IMR-90 (cell line): ENCODE measurements at regions not wholly inside any gene's neighbourhood (a gene's known extent, or its start where the extent isn't known, plus 50 kb on each side); places are given as distances from the start of the nearest gene placed in this dataset.

ENCODE experiments used
- ATAC-seq: fragments of 200-7000 bp; cut with Tn5 transposase; 2 replicates; pipeline ENCODE4 v1.9.1; 2020; ENCODE audit warnings: low read depth, mild to moderate bottlenecking, moderate library complexity
- BruUV-seq: library from RNA; stranded (reverse); fragments of 400-500 nt; replicated peaks from 2 replicates; lab custom pipeline; 2021; lab: Mats Ljungman, UMichigan
- CTCF ChIA-PET: fragments of 300-600 bp; formaldehyde crosslinking; extraction: SDS; loops from one replicate; lab custom pipeline; 2021; ENCODE audit warnings: antibody characterized with exemption; lab: Yijun Ruan, JAX
- POLR2A ChIA-PET: fragments of 300-600 bp; sonication (Branson Sonifier 250); formaldehyde crosslinking; loops from one replicate; lab custom pipeline; 2022; ENCODE audit warnings: antibody characterized with exemption; ENCODE audit not compliant: unreplicated experiment; lab: Charles Lee
- DNase-seq: peaks from one replicate; pipeline ENCODE4 v3.0.0; 2013
- H2AFZ ChIP-seq: replicated peaks from 2 replicates; pipeline ENCODE3; 2013; ENCODE audit warnings: low read length, mild to moderate bottlenecking; ENCODE audit not compliant: poor library complexity
- H2AK5ac ChIP-seq: 2 replicates; pipeline ENCODE4 v1.6.1; 2013; ENCODE audit warnings: low read depth, low read length, inconsistent platforms
- H2AK9ac ChIP-seq: replicated peaks from 2 replicates; pipeline ENCODE3; 2013; ENCODE audit warnings: mild to moderate bottlenecking, low read depth, low read length, moderate library complexity; ENCODE audit not compliant: poor library complexity
- H2BK120ac ChIP-seq: 2 replicates; pipeline ENCODE4 v1.6.1; 2013; ENCODE audit warnings: low read depth, low read length, inconsistent platforms
- H2BK15ac ChIP-seq: 3 replicates; pipeline ENCODE4 v1.6.1; 2013; ENCODE audit warnings: low read depth, low read length, inconsistent platforms
- H2BK20ac ChIP-seq: 2 replicates; pipeline ENCODE4 v1.6.1; 2013; ENCODE audit warnings: low read depth, mild to moderate bottlenecking, inconsistent platforms, low read length, moderate library complexity
- H2BK5ac ChIP-seq: 2 replicates; pipeline ENCODE4 v1.6.1; 2013; ENCODE audit warnings: mild to moderate bottlenecking, low read depth, low read length, inconsistent platforms; ENCODE audit not compliant: poor library complexity, severe bottlenecking
- H3K14ac ChIP-seq: replicated peaks from 2 replicates; pipeline ENCODE4 v1.6.1; 2013; ENCODE audit warnings: low read depth, low read length, inconsistent platforms
- H3K18ac ChIP-seq: 2 replicates; pipeline ENCODE4 v1.6.1; 2013; ENCODE audit warnings: low read depth, low read length, control low read depth
- H3K23ac ChIP-seq: 2 replicates; pipeline ENCODE4 v1.6.1; 2013; ENCODE audit warnings: low read depth, low read length, inconsistent platforms
- H3K27ac ChIP-seq: 2 replicates; pipeline ENCODE4 v1.5.1; 2013; ENCODE audit warnings: mild to moderate bottlenecking, control low read depth, low read length; ENCODE audit not compliant: insufficient read depth
- H3K27me3 ChIP-seq: 2 replicates; pipeline ENCODE4 v1.6.1; 2013; ENCODE audit warnings: low read length; ENCODE audit not compliant: control insufficient read depth, insufficient read depth
- H3K36me3 ChIP-seq: 2 replicates; pipeline ENCODE4 v1.6.1; 2013; ENCODE audit warnings: low read length, mixed read lengths; ENCODE audit not compliant: control insufficient read depth, insufficient read depth
- H3K4ac ChIP-seq: 2 replicates; pipeline ENCODE4 v1.6.1; 2013; ENCODE audit warnings: low read depth, low read length, inconsistent platforms
- H3K4me1 ChIP-seq: 2 replicates; pipeline ENCODE4 v1.6.1; 2013; ENCODE audit warnings: low read length, mixed read lengths; ENCODE audit not compliant: control insufficient read depth, insufficient read depth
- H3K4me2 ChIP-seq: 2 replicates; pipeline ENCODE4 v1.6.1; 2013; ENCODE audit warnings: low read depth, mild to moderate bottlenecking, control low read depth, low read length, moderate library complexity
- H3K4me3 ChIP-seq: 2 replicates; pipeline ENCODE4 v1.5.1; 2013; ENCODE audit warnings: low read depth, mild to moderate bottlenecking, control low read depth, low read length, moderate library complexity; ENCODE audit not compliant: insufficient read depth
- H3K56ac ChIP-seq: 2 replicates; pipeline ENCODE4 v1.6.1; 2013; ENCODE audit warnings: low read length, inconsistent platforms; ENCODE audit not compliant: insufficient read depth; ENCODE audit errors: extremely low read depth
- H3K79me1 ChIP-seq, 2 experiments: 2 replicates each; pipeline ENCODE4 v1.6.1; 2013; ENCODE audit warnings: low read length in 2 of 2, inconsistent platforms in 1 of 2, low read depth in 1 of 2
- H3K9ac ChIP-seq: 2 replicates; pipeline ENCODE4 v1.6.1; 2013; ENCODE audit warnings: low read depth, low read length, control low read depth
- H3K9me1 ChIP-seq: 2 replicates; pipeline ENCODE4 v1.6.1; 2013; ENCODE audit warnings: low read length, inconsistent platforms; ENCODE audit not compliant: insufficient read depth
- H3K9me3 ChIP-seq: 2 replicates; pipeline ENCODE4 v1.6.1; 2013; ENCODE audit warnings: low read length; ENCODE audit not compliant: control insufficient read depth, insufficient read depth
- H4K20me1 ChIP-seq: 2 replicates; pipeline ENCODE4 v1.6.1; 2013; ENCODE audit warnings: low read length, inconsistent platforms; ENCODE audit not compliant: insufficient read depth
- H4K5ac ChIP-seq: 2 replicates; pipeline ENCODE4 v1.6.1; 2013; ENCODE audit warnings: mild to moderate bottlenecking, low read depth, low read length, control low read depth
- H4K8ac ChIP-seq, 2 experiments: 2 replicates each; pipeline ENCODE4 v1.6.1; 2013; ENCODE audit warnings: low read depth in 2 of 2, low read length in 2 of 2, control low read depth in 1 of 2, inconsistent platforms in 1 of 2
- H4K91ac ChIP-seq: 2 replicates; pipeline ENCODE4 v1.6.1; 2013; ENCODE audit warnings: low read depth, low read length, inconsistent platforms; ENCODE audit not compliant: insufficient read depth
- BHLHE40 ChIP-seq: fragments of 150-350 bp; IDR thresholded peaks from 2 replicates; pipeline ENCODE4 v1.6.1; 2016; ENCODE audit warnings: mild to moderate bottlenecking, low read depth, low read length
- CEBPB ChIP-seq: IDR thresholded peaks from 2 replicates; pipeline ENCODE4 v1.6.1; 2012; ENCODE audit warnings: low read depth, low read length, improper control_type of control experiment
- CHD1 ChIP-seq: IDR thresholded peaks from 2 replicates; pipeline ENCODE4 v1.6.1; 2012; ENCODE audit warnings: low read depth, low read length, improper control_type of control experiment
- FOS ChIP-seq: fragments of 150-350 bp; IDR thresholded peaks from 2 replicates; pipeline ENCODE4 v1.6.1; 2016; ENCODE audit warnings: low read depth, low read length
- MAFK ChIP-seq: IDR thresholded peaks from 2 replicates; pipeline ENCODE4 v1.6.1; 2012; ENCODE audit warnings: low read depth, low read length, improper control_type of control experiment
- MAZ ChIP-seq: IDR thresholded peaks from 2 replicates; pipeline ENCODE4 v1.6.1; 2012; ENCODE audit warnings: low read depth, mild to moderate bottlenecking, low read length, improper control_type of control experiment, moderate library complexity, borderline replicate concordance
- MXI1 ChIP-seq: IDR thresholded peaks from 2 replicates; pipeline ENCODE4 v1.6.1; 2012; ENCODE audit warnings: low read depth, mild to moderate bottlenecking, low read length, moderate library complexity, borderline replicate concordance
- NFE2L2 ChIP-seq: fragments of 150-350 bp; IDR thresholded peaks from 2 replicates; pipeline ENCODE4 v1.6.1; 2016; ENCODE audit warnings: low read depth, mild to moderate bottlenecking, low read length
- POLR2A ChIP-seq: IDR thresholded peaks from 2 replicates; pipeline ENCODE4 v1.6.1; 2012; ENCODE audit warnings: mild to moderate bottlenecking, low read depth, low read length
- RAD21 ChIP-seq: IDR thresholded peaks from 2 replicates; pipeline ENCODE4 v1.6.1; 2012; ENCODE audit warnings: low read length, improper control_type of control experiment
- RCOR1 ChIP-seq: IDR thresholded peaks from 2 replicates; pipeline ENCODE4 v1.6.1; 2012; ENCODE audit warnings: mild to moderate bottlenecking, low read length, improper control_type of control experiment; ENCODE audit not compliant: insufficient replicate concordance
- RFX5 ChIP-seq: IDR thresholded peaks from 2 replicates; pipeline ENCODE4 v1.8.0; 2012; ENCODE audit warnings: low read depth, mild to moderate bottlenecking, low read length, moderate library complexity
- SMC3 ChIP-seq: fragments of 150-350 bp; IDR thresholded peaks from 2 replicates; pipeline ENCODE4 v1.6.1; 2016; ENCODE audit warnings: low read depth, mild to moderate bottlenecking, antibody characterized with exemption, low read length, moderate library complexity
- USF2 ChIP-seq: fragments of 150-350 bp; IDR thresholded peaks from 2 replicates; pipeline ENCODE4 v1.6.1; 2017; ENCODE audit warnings: mild to moderate bottlenecking, antibody characterized with exemption, low read length, low read depth
- WGBS, 2 experiments: methylation state at CpG; one replicate each; pipeline versions ENCODE4 v1.1.5 to v1.1.7; 2013; ENCODE audit warnings: missing lambda C conversion rate in 2 of 2; ENCODE audit not compliant: insufficient read length in 1 of 2; ENCODE audit errors: extremely low coverage in 2 of 2; 5-methylcytosine and 5-hydroxymethylcytosine counted together
- dilution Hi-C: fragments of 300-500 bp; cut with HindIII; formaldehyde crosslinking; loops from one replicate; pipeline ENCODE4 v1.14.3; 2018; ENCODE audit warnings: low sequenced_read_pairs; ENCODE audit not compliant: unreplicated experiment
- in situ Hi-C: fragments of 300-500 bp; cut with MboI; formaldehyde crosslinking; loops from 3 replicates; pipeline ENCODE4 v1.14.3; 2019; ENCODE audit warnings: low sequenced_read_pairs, inconsistent platforms, mixed read lengths
- intact Hi-C: fragments of 100-400 bp; cut with micrococcal nuclease; formaldehyde crosslinking; loops from 2 replicates; pipeline ENCODE4 v1.10.0; 2022
- TF ChIP-seq, protein P1 (sequence below): fragments of 150-350 bp; IDR thresholded peaks from 2 replicates; pipeline ENCODE4 v1.6.1; 2016; ENCODE audit warnings: low read depth, mild to moderate bottlenecking, low read length, moderate library complexity, borderline replicate concordance
- TF ChIP-seq, protein P2 (sequence below): conservative IDR thresholded peaks from 2 replicates; pipeline ENCODE4 v1.5.1; 2012; ENCODE audit warnings: mild to moderate bottlenecking, low read depth, low read length, improper control_type of control experiment

DNA sequence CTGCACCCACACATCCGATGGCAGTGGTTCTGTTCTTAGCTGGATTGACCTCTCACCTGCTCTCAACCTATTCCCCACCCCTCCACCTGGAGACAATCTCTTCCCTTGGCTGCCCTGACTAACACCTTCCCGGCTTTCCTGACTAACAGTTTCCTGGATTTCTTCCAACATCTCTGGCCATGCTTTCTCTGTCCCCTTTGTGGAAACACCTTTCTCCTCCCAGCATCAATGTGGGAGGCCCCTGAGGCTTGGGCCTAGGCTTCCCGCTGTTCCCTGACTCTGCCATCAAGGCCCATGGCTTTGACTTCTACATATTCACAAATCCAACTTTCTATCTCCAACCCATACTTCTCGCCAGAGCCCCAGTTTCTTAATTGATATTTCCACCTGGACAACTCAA, 142.8 kb upstream of the ATP2B2 start:
- Histone ChIP-seq H3K14ac (no peak overlapping the region), H3K4me1 (no peaks in the 10 kb centered on the region), H3K23ac (no peak overlapping the region), H3K56ac (no peak overlapping the region), H3K36me3 (no peaks in the 10 kb centered on the region), H3K9me3 (no peaks in the 10 kb centered on the region), H3K27me3 (no peaks in the 10 kb centered on the region; the same call in 1 of the 2 replicates), H4K8ac (no peak overlapping the region), H3K9me1 (no peaks in the 10 kb centered on the region), H3K4ac (no peak overlapping the region), H4K5ac (no peak overlapping the region), H4K91ac (no peak overlapping the region), H4K20me1 (no peaks in the 10 kb centered on the region), H2BK120ac (no peak overlapping the region), H3K18ac (no peak overlapping the region), H3K79me1 (no peaks in the 10 kb centered on the region), H2AFZ (no peak overlapping the region), H3K4me2 (no peak overlapping the region), H2BK15ac (no peak overlapping the region), H3K27ac (no peak overlapping the region), H2AK9ac (no peak overlapping the region), H2BK20ac (no peak overlapping the region), H3K9ac (no peak overlapping the region), H2AK5ac (no peak overlapping the region), H2BK5ac (no peak overlapping the region), H3K4me3 (no peak overlapping the region)
- intact Hi-C loops (no loop called here), dilution Hi-C loops (no loop called here), in situ Hi-C loops (no loop called here)
- DNase-seq: no peak
- no peak for TF ChIP-seq RFX5
- TF ChIP-seq USF2: no peak
- no peak for TF ChIP-seq NFE2L2
- TF ChIP-seq BHLHE40: no peak
- no peak for TF ChIP-seq RCOR1
- no peak for TF ChIP-seq POLR2A
- TF ChIP-seq MAZ: no peak
- TF ChIP-seq CEBPB: no peak
- no peak for TF ChIP-seq FOS
- TF ChIP-seq, protein P1, sequence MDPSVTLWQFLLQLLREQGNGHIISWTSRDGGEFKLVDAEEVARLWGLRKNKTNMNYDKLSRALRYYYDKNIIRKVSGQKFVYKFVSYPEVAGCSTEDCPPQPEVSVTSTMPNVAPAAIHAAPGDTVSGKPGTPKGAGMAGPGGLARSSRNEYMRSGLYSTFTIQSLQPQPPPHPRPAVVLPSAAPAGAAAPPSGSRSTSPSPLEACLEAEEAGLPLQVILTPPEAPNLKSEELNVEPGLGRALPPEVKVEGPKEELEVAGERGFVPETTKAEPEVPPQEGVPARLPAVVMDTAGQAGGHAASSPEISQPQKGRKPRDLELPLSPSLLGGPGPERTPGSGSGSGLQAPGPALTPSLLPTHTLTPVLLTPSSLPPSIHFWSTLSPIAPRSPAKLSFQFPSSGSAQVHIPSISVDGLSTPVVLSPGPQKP: no peak
- TF ChIP-seq SMC3: no peak
- no peak for TF ChIP-seq MXI1
- no peak for TF ChIP-seq RAD21
- TF ChIP-seq, protein P2, sequence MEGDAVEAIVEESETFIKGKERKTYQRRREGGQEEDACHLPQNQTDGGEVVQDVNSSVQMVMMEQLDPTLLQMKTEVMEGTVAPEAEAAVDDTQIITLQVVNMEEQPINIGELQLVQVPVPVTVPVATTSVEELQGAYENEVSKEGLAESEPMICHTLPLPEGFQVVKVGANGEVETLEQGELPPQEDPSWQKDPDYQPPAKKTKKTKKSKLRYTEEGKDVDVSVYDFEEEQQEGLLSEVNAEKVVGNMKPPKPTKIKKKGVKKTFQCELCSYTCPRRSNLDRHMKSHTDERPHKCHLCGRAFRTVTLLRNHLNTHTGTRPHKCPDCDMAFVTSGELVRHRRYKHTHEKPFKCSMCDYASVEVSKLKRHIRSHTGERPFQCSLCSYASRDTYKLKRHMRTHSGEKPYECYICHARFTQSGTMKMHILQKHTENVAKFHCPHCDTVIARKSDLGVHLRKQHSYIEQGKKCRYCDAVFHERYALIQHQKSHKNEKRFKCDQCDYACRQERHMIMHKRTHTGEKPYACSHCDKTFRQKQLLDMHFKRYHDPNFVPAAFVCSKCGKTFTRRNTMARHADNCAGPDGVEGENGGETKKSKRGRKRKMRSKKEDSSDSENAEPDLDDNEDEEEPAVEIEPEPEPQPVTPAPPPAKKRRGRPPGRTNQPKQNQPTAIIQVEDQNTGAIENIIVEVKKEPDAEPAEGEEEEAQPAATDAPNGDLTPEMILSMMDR: no peak
- TF ChIP-seq CHD1: no peak
- no peak for TF ChIP-seq MAFK
- ATAC-seq: no peak
- POLR2A ChIA-PET: no interaction called here
- WGBS, 2 experiments: 50% methylated on average over 3 of the region's 4 CpGs; no CpG with 5 or more reads in 1 of the 2 experiments
- CTCF ChIA-PET: no interaction called here
- BruUV-seq: no TSS peak
